ENCODE measurements at regions not wholly inside any gene's neighbourhood (a gene's known extent, or its start where the extent isn't known, plus 50 kb on each side); places are given as distances from the start of the nearest gene placed in this dataset.
"Not testable (repeated sequence)": the region's sequence is repeated elsewhere in the genome, so short reads cannot be mapped to it uniquely, and the experiment has no call there.

DNA sequence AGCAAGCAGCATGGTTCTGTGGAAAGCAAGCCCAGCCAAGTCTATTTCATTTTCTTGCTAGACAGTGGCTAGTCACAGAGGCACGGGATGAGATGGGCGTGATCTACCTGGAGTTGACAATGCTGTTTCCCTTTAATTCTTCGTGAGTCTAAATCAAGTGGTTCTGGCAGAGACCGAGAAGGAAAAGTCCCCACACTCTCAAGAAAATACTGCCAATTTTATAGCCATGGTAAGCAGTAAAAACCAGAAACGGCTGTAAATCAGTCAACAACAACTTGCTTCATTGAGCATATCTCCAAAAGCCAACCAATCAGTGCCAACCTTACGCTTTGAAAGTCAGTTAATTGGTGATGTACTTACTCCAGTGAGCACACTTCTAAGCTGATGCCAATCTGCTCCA is 223.4 kb downstream of the SEC23IP start:
- no peak for DNase-seq

GRCh38 chr10:120121768-120122167 is 229.2 kb downstream of the SEC23IP start:
- DNase-seq, result no peak

DNA sequence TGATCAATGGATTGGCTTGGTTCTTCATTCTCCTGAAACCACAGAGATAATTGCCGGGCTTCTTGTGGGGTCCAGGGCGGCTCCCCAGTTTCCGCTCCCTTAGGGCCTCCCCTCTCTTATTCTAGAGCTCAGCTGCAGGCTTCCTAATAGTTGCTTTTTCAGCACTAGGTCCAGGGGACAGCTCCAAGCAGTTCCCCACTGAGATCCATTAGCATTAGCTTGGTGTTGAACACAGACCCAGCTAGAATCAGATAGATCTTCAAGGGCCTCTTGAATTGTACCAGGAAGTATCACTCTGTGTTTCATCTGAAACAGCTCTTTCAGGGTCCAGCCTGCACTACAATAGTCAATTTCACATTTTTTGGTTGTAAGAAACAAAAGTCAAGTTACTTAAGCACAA is 238.7 kb downstream of the SEC23IP start:
- DNase-seq, result no peak

- no peak for DNase-seq
Observed at GRCh38 chr10:120132811-120133210, 240.3 kb downstream of the SEC23IP start.

GRCh38 chr10:120138689-120139088 is 246.2 kb downstream of the SEC23IP start:
- no peak for DNase-seq

DNA sequence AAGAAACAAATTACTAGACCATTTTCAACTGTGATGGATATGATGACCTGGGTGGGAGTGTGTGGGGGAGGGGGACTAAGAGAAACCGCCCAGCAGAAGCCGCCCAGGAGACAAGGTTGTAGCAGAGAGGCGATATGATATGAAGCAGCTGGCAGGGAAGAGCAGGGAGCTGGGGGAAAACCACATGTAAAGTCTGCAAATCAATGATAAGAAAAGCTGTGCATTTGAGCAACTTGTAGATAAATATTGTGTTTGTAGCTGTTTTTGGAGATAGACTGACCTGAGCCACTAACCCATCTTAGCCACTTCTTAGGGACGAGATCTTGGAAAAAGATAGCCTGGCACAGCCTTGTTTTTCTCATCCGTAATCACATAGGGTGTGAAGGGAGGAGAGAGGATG is 252.6 kb downstream of the SEC23IP start:
- DNase-seq, result no peak

DNA sequence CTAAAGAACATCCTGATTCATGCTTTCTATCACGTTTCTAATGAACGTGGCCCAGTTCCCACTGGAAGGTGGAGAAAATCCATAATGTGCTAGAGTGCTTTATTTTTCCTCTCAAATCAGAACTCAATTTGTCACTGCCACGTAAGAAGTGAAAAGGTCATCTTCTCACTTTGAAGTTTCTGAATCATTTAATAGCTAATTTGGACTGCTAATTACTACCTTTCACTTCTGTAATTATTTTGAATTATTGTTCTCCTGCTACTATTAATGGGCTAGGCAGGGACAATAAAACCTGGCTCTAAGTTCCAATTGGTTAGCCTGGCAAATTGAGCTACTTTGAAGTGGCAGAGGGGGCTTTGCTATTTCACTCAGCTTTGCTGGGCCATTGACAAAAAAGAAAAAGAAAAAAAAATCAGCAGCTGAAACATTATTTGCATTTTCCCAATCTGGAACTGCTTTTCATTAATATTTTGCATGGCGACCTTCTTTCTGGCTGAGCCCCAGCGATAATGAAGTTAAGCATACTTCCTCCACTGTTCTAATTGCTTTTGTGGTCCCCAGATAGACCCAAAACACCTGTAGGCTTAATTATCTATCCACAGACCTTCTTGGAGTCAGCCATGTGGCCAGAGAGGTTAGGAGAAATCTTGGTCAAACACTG is 264.2 kb downstream of the SEC23IP start:
- DNase-seq, result no peak

DNA sequence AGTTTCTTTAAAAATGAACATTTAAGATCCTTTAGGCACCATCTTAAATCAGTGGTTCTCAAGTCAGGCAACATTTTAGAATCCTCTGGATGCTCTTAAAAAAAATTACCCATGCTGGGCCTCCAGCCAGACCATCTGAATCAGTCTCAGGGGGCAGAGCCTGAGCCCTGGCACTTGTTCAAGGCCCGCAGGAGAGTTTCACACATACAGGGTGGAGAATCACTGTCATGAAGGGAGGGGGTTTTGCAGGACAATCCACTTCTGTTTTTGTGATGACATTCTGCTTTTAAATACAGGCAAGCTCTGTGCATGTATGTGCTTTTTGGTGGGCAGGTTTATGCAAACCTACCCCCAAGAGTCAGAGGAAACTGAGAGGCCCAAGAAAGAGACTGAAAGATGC is 268.6 kb downstream of the SEC23IP start:
- no peak for DNase-seq

GRCh38 chr10:120162471-120162870 is 269.9 kb downstream of the SEC23IP start:
- no peak for DNase-seq

GRCh38 chr10:120172356-120172755 is 279.8 kb downstream of the SEC23IP start:
- no peak for DNase-seq

GRCh38 chr10:120174491-120174890 is 282.0 kb downstream of the SEC23IP start:
- no peak for DNase-seq

DNA sequence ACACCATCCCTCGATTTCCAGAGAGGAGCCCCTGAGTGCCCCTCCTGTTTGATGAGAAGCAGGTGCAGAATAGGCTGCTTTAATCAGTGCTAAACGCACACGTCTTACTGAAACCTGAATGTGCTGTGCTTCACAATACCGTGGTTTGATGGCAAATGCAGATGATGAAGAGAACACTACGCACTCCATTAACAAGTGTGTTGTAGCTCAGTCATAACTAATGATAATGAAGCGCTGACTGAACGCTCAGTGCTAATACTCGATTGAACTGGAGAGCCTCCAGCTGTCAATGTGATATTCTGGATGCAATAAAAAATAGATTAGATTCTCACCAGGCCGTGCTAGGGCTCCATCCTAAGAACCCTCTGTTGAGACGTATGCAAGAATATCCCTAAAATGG is 279.7 kb upstream of the PLPP4 start:
- no peak for DNase-seq

GRCh38 chr10:120180160-120180559 is 276.9 kb upstream of the PLPP4 start:
- no peak for DNase-seq

DNA sequence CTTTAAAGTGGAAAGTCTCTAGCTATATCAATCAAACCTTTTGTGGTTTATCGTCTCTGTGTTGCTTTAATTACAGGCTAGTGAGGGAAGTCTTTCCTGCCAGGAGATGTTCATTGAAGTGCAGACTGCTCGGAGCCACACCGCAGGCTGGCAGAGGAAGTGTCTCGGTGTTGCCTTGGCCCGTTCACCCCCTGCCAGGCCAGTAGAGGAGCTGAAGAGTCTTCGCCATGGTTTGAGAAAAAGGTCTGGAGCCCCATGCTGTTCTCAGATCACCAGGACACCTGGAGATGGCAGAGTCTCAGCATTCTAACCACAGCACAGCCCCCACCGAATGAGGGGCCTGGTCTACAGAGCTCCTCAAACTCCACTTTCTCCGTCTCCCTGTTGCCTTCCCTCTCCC is 275.9 kb upstream of the PLPP4 start:
- no peak for DNase-seq

- no peak for DNase-seq
Observed at GRCh38 chr10:120182431-120182830, 274.6 kb upstream of the PLPP4 start.

- no peak for DNase-seq
Observed at GRCh38 chr10:120183546-120183945, 273.5 kb upstream of the PLPP4 start.

- DNase-seq, result no peak
Observed at GRCh38 chr10:120184547-120185337, 272.3 kb upstream of the PLPP4 start.

GRCh38 chr10:120186506-120186905 is 270.5 kb upstream of the PLPP4 start:
- DNase-seq, result peak; percentile 29

DNA sequence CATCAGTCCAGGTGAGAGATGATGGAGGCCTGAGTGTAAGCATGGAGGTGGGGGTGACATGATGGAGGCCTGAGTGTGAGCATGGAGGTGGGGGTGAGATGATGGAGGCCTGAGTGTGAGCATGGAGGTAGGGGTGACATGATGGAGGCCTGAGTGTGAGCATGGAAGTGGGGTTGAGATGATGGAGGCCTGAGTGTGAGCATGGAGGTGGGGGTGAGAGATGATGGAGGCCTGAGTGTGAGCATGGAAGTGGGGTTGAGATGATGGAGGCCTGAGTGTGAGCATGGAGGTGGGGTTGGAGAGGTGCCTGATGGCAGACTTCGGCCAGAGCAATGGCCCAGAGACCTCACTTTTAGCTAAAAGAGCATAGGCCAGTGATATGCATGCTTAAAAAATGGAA is 269.9 kb upstream of the PLPP4 start:
- not testable (repeated sequence) for DNase-seq

- no peak for DNase-seq
Observed at GRCh38 chr10:120188950-120189349, 268.1 kb upstream of the PLPP4 start.

GRCh38 chr10:120195984-120196712 is 260.9 kb upstream of the PLPP4 start:
- DNase-seq, result no peak

DNA sequence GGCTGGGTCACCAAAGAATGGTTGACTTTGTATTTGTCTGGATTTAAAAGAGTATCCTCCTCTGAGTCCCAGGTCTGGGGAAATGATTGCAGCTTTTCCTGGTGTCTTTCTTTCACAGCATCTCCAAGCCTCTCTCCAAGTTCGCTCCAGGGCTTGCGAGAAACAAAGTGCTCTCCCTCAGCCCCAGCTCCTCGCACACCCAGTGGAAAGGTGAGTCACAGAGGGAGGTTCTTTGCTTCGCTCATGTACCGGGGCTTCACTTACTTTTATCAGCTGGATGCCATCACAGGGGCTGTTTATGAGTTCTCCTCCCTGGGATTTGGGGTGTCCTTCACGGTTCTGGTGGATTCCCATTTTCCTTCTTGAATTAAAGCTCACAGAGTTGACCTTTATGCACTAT is 252.2 kb upstream of the PLPP4 start:
- DNase-seq, result no peak

- no peak for DNase-seq
Observed at GRCh38 chr10:120205368-120206018, 251.5 kb upstream of the PLPP4 start.
